ENCODE measurements at regions not wholly inside any gene's neighbourhood (a gene's known extent, or its start where the extent isn't known, plus 50 kb on each side); places are given as distances from the start of the nearest gene placed in this dataset.
A peak's percentile ranks its signal among the peaks of the same experiment; 100 is the strongest.

GRCh38 chr17:71966459-71967313, 154.1 kb upstream of the SOX9 start:
- no peak for DNase-seq

- DNase-seq, result no peak
These were observed 151.3 kb upstream of the SOX9 start for GRCh38 chr17:71969500-71969899.

- no peak for DNase-seq
These were observed 150.5 kb upstream of the SOX9 start for GRCh38 chr17:71970312-71970711.

GRCh38 chr17:71974051-71974450, 146.8 kb upstream of the SOX9 start:
- DNase-seq, result no peak

- DNase-seq, result peak; percentile 26
These were observed 145.5 kb upstream of the SOX9 start for GRCh38 chr17:71975331-71975801.

- DNase-seq, result peak; percentile 64
These were observed 144.7 kb upstream of the SOX9 start for GRCh38 chr17:71976011-71976649.

- no peak for DNase-seq
These were observed 142.4 kb upstream of the SOX9 start for GRCh38 chr17:71978435-71978834.

GRCh38 chr17:71980171-71980570, 140.6 kb upstream of the SOX9 start:
- no peak for DNase-seq

GRCh38 chr17:71983828-71984227, 137.0 kb upstream of the SOX9 start:
- DNase-seq, result no peak

GRCh38 chr17:71985111-71986039, 135.4 kb upstream of the SOX9 start:
- DNase-seq, result no peak

GRCh38 chr17:71986886-71987285, 133.9 kb upstream of the SOX9 start:
- DNase-seq, result no peak

- DNase-seq, result no peak
These were observed 133.2 kb upstream of the SOX9 start for GRCh38 chr17:71987634-71988033.

- DNase-seq, result no peak
These were observed 131.7 kb upstream of the SOX9 start for GRCh38 chr17:71989117-71989516.

GRCh38 chr17:71993363-71993762, 127.5 kb upstream of the SOX9 start:
- no peak for DNase-seq

GRCh38 chr17:71995590-71995989, 125.2 kb upstream of the SOX9 start:
- DNase-seq, result no peak

GRCh38 chr17:72004011-72004427, 116.8 kb upstream of the SOX9 start:
- no peak for DNase-seq

- DNase-seq, result no peak
These were observed 116.0 kb upstream of the SOX9 start for GRCh38 chr17:72004611-72005331.

GRCh38 chr17:72005332-72006163, 115.3 kb upstream of the SOX9 start:
- DNase-seq, result no peak

- DNase-seq, result no peak
These were observed 112.5 kb upstream of the SOX9 start for GRCh38 chr17:72008236-72008876.

GRCh38 chr17:72011561-72011960, 109.3 kb upstream of the SOX9 start:
- DNase-seq, result no peak
